Transverse colon (tissue), 4 donors: ENCODE measurements at regions not wholly inside any gene's neighbourhood (a gene's known extent, or its start where the extent isn't known, plus 50 kb on each side); places are given as distances from the start of the nearest gene placed in this dataset.
"Not testable (repeated sequence)": the region's sequence is repeated elsewhere in the genome, so short reads cannot be mapped to it uniquely, and the experiment has no call there.

Experiments
- CTCF ChIP-seq, 5 experiments: fragments of 200-600 bp in 3 of 5; fragments of 450-650 bp in 2 of 5; sonication (generic) in 3 of 5; IDR thresholded peaks; 1 replicate in 2 of 5; 2 replicates in 3 of 5; pipeline ENCODE4 v1.5.1; 2016 to 2017; ENCODE audit warnings: antibody characterized with exemption in 5 of 5, inconsistent platforms in 3 of 5, mild to moderate bottlenecking in 2 of 5, moderate library complexity in 1 of 5
- POLR2A ChIP-seq: fragments of 450-650 bp; IDR thresholded peaks from one replicate; pipeline ENCODE4 v1.6.1; 2016; ENCODE audit warnings: antibody characterized with exemption, mild to moderate bottlenecking, moderate library complexity
- POLR2AphosphoS5 ChIP-seq, 3 donors: sonication (generic); formaldehyde crosslinking; IDR thresholded peaks; one replicate each; pipeline ENCODE4 v1.6.1; 2016; ENCODE audit warnings: antibody characterized with exemption in 3 of 3

GRCh38 chr18:1033092-1033491 lies 128.4 kb downstream of the ADCYAP1 start:
- not testable (repeated sequence) for TF ChIP-seq CTCF (IDR thresholded peaks at IDR 0.05); POLR2A; POLR2AphosphoS5 (IDR thresholded peaks at IDR 0.05)
